ENCODE measurements at regions not wholly inside any gene's neighbourhood (a gene's known extent, or its start where the extent isn't known, plus 50 kb on each side); places are given as distances from the start of the nearest gene placed in this dataset.

- WGBS, 3 donors = 74 to 84% (median 77%) methylated on average over 9 of the region's 9 CpGs
These were observed 290.9 kb downstream of the CDC5L start for GRCh38 chr6:44678252-44678935.

GRCh38 chr6:44679438-44680201, 292.1 kb downstream of the CDC5L start:
- FAIRE-seq (no peak), DNase-seq (no peak)
- 73 to 75% (median 74%) methylated on average over 6 of the region's 6 CpGs for WGBS, 3 donors
- Histone ChIP-seq H3K36me3 (ENCODE audit: control insufficient read depth in 3 of 3, insufficient read depth in 2 of 3, low read depth in 1 of 3, low read length in 3 of 3) (no peaks in the 10 kb centered on the region), H3K9me3 (ENCODE audit: control insufficient read depth in 2 of 2, insufficient read depth in 1 of 2, low read depth in 1 of 2, low read length in 1 of 2) (no peaks in the 10 kb centered on the region), H3K27ac (ENCODE audit: low read depth in 1 of 3, low read length in 2 of 3) (no peak overlapping the region), H3K27me3 (ENCODE audit: control insufficient read depth in 3 of 3, insufficient read depth in 3 of 3, low read length in 3 of 3) (peaks cover 0 to 6% (median 0%) of the 10 kb centered on the region in 3 donors), H3K4me1 (ENCODE audit: control insufficient read depth in 3 of 3, insufficient read depth in 2 of 3, low read depth in 1 of 3, low read length in 2 of 3) (no peaks in the 10 kb centered on the region), H3K4me3 (ENCODE audit: low read depth in 1 of 3, low read length in 3 of 3) (no peak overlapping the region)

More at GRCh38 chr6:44678252-44678935, 290.9 kb downstream of the CDC5L start:
- DNase-seq (no peak), FAIRE-seq (no peak)
- peaks cover 0 to 6% (median 0%) of the 10 kb centered on the region in 3 donors for H3K27me3 ChIP-seq (ENCODE audit: control insufficient read depth in 3 of 3, insufficient read depth in 3 of 3, low read length in 3 of 3)
- H3K9me3 ChIP-seq (ENCODE audit: control insufficient read depth in 2 of 2, insufficient read depth in 1 of 2, low read depth in 1 of 2, low read length in 1 of 2) = no peaks in the 10 kb centered on the region
- no peak overlapping the region for H3K4me3 ChIP-seq (ENCODE audit: low read depth in 1 of 3, low read length in 3 of 3)
- no peaks in the 10 kb centered on the region for H3K4me1 ChIP-seq (ENCODE audit: control insufficient read depth in 3 of 3, insufficient read depth in 2 of 3, low read depth in 1 of 3, low read length in 2 of 3)
- no peaks in the 10 kb centered on the region for H3K36me3 ChIP-seq (ENCODE audit: control insufficient read depth in 3 of 3, insufficient read depth in 2 of 3, low read depth in 1 of 3, low read length in 3 of 3)
- H3K27ac ChIP-seq (ENCODE audit: low read depth in 1 of 3, low read length in 2 of 3) = no peak overlapping the region

GRCh38 chr6:44680202-44680720, 292.8 kb downstream of the CDC5L start:
- H3K4me3 ChIP-seq (ENCODE audit: low read depth in 1 of 3, low read length in 3 of 3) = no peak overlapping the region
- no peaks in the 10 kb centered on the region for H3K36me3 ChIP-seq (ENCODE audit: control insufficient read depth in 3 of 3, insufficient read depth in 2 of 3, low read depth in 1 of 3, low read length in 3 of 3)
- FAIRE-seq (no peak), DNase-seq (no peak)
- H3K27ac ChIP-seq (ENCODE audit: low read depth in 1 of 3, low read length in 2 of 3) = no peak overlapping the region
- H3K4me1 ChIP-seq (ENCODE audit: control insufficient read depth in 3 of 3, insufficient read depth in 2 of 3, low read depth in 1 of 3, low read length in 2 of 3) = no peaks in the 10 kb centered on the region
- H3K27me3 ChIP-seq (ENCODE audit: control insufficient read depth in 3 of 3, insufficient read depth in 3 of 3, low read length in 3 of 3) = peaks cover 0 to 3% (median 0%) of the 10 kb centered on the region in 3 donors
- WGBS, 3 donors = 74 to 84% (median 82%) methylated on average over 4 of the region's 4 CpGs
- no peaks in the 10 kb centered on the region for H3K9me3 ChIP-seq (ENCODE audit: control insufficient read depth in 2 of 2, insufficient read depth in 1 of 2, low read depth in 1 of 2, low read length in 1 of 2)

- H3K27me3 ChIP-seq (ENCODE audit: control insufficient read depth in 3 of 3, insufficient read depth in 3 of 3, low read length in 3 of 3) = peaks cover 0 to 3% (median 0%) of the 10 kb centered on the region in 3 donors
- WGBS, 3 donors = 66 to 75% (median 73%) methylated on average over 10 of the region's 10 CpGs
- FAIRE-seq (no peak), DNase-seq (no peak)
- no peak overlapping the region for H3K27ac ChIP-seq (ENCODE audit: low read depth in 1 of 3, low read length in 2 of 3)
- no peaks in the 10 kb centered on the region for H3K4me1 ChIP-seq (ENCODE audit: control insufficient read depth in 3 of 3, insufficient read depth in 2 of 3, low read depth in 1 of 3, low read length in 2 of 3)
- no peaks in the 10 kb centered on the region for H3K9me3 ChIP-seq (ENCODE audit: control insufficient read depth in 2 of 2, insufficient read depth in 1 of 2, low read depth in 1 of 2, low read length in 1 of 2)
- H3K36me3 ChIP-seq (ENCODE audit: control insufficient read depth in 3 of 3, insufficient read depth in 2 of 3, low read depth in 1 of 3, low read length in 3 of 3) = no peaks in the 10 kb centered on the region
- no peak overlapping the region for H3K4me3 ChIP-seq (ENCODE audit: low read depth in 1 of 3, low read length in 3 of 3)
These were observed 294.3 kb downstream of the CDC5L start for GRCh38 chr6:44681761-44682160.

- Histone ChIP-seq H3K4me1 (ENCODE audit: control insufficient read depth in 3 of 3, insufficient read depth in 2 of 3, low read depth in 1 of 3, low read length in 2 of 3) (no peaks in the 10 kb centered on the region), H3K36me3 (ENCODE audit: control insufficient read depth in 3 of 3, insufficient read depth in 2 of 3, low read depth in 1 of 3, low read length in 3 of 3) (no peaks in the 10 kb centered on the region), H3K4me3 (ENCODE audit: low read depth in 1 of 3, low read length in 3 of 3) (no peak overlapping the region), H3K9me3 (ENCODE audit: control insufficient read depth in 2 of 2, insufficient read depth in 1 of 2, low read depth in 1 of 2, low read length in 1 of 2) (no peaks in the 10 kb centered on the region), H3K27ac (ENCODE audit: low read depth in 1 of 3, low read length in 2 of 3) (no peak overlapping the region), H3K27me3 (ENCODE audit: control insufficient read depth in 3 of 3, insufficient read depth in 3 of 3, low read length in 3 of 3) (peaks cover 0 to 3% (median 0%) of the 10 kb centered on the region in 3 donors)
- FAIRE-seq = no peak
- WGBS, 3 donors = 72 to 78% (median 75%) methylated on average over 6 of the region's 6 CpGs
- DNase-seq = no peak
These were observed 294.8 kb downstream of the CDC5L start for GRCh38 chr6:44682280-44682679.

- Histone ChIP-seq H3K4me1 (ENCODE audit: control insufficient read depth in 3 of 3, insufficient read depth in 2 of 3, low read depth in 1 of 3, low read length in 2 of 3) (no peaks in the 10 kb centered on the region), H3K9me3 (ENCODE audit: control insufficient read depth in 2 of 2, insufficient read depth in 1 of 2, low read depth in 1 of 2, low read length in 1 of 2) (no peaks in the 10 kb centered on the region), H3K4me3 (ENCODE audit: low read depth in 1 of 3, low read length in 3 of 3) (no peak overlapping the region), H3K27me3 (ENCODE audit: control insufficient read depth in 3 of 3, insufficient read depth in 3 of 3, low read length in 3 of 3) (peaks cover 0 to 3% (median 0%) of the 10 kb centered on the region in 3 donors), H3K27ac (ENCODE audit: low read depth in 1 of 3, low read length in 2 of 3) (no peak overlapping the region), H3K36me3 (ENCODE audit: control insufficient read depth in 3 of 3, insufficient read depth in 2 of 3, low read depth in 1 of 3, low read length in 3 of 3) (no peaks in the 10 kb centered on the region)
- DNase-seq = no peak
- 81 to 84% (median 81%) methylated on average over 13 of the region's 13 CpGs for WGBS, 3 donors
- FAIRE-seq = no peak
These were observed 295.7 kb downstream of the CDC5L start for GRCh38 chr6:44682987-44683779.

GRCh38 chr6:44685213-44685612, 297.7 kb downstream of the CDC5L start:
- FAIRE-seq (no peak), DNase-seq (no peak)
- H3K27me3 ChIP-seq (ENCODE audit: control insufficient read depth in 3 of 3, insufficient read depth in 3 of 3, low read length in 3 of 3) = no peaks in the 10 kb centered on the region
- no peaks in the 10 kb centered on the region for H3K4me1 ChIP-seq (ENCODE audit: control insufficient read depth in 3 of 3, insufficient read depth in 2 of 3, low read depth in 1 of 3, low read length in 2 of 3)
- 84 to 90% (median 89%) methylated on average over 2 of the region's 2 CpGs for WGBS, 3 donors
- H3K4me3 ChIP-seq (ENCODE audit: low read depth in 1 of 3, low read length in 3 of 3) = no peak overlapping the region
- H3K9me3 ChIP-seq (ENCODE audit: control insufficient read depth in 2 of 2, insufficient read depth in 1 of 2, low read depth in 1 of 2, low read length in 1 of 2) = no peaks in the 10 kb centered on the region
- no peaks in the 10 kb centered on the region for H3K36me3 ChIP-seq (ENCODE audit: control insufficient read depth in 3 of 3, insufficient read depth in 2 of 3, low read depth in 1 of 3, low read length in 3 of 3)
- no peak overlapping the region for H3K27ac ChIP-seq (ENCODE audit: low read depth in 1 of 3, low read length in 2 of 3)

- H3K36me3 ChIP-seq (ENCODE audit: control insufficient read depth in 3 of 3, insufficient read depth in 2 of 3, low read depth in 1 of 3, low read length in 3 of 3) = no peaks in the 10 kb centered on the region
- H3K4me1 ChIP-seq (ENCODE audit: control insufficient read depth in 3 of 3, insufficient read depth in 2 of 3, low read depth in 1 of 3, low read length in 2 of 3) = no peaks in the 10 kb centered on the region
- no peaks in the 10 kb centered on the region for H3K9me3 ChIP-seq (ENCODE audit: control insufficient read depth in 2 of 2, insufficient read depth in 1 of 2, low read depth in 1 of 2, low read length in 1 of 2)
- H3K27ac ChIP-seq (ENCODE audit: low read depth in 1 of 3, low read length in 2 of 3) = no peak overlapping the region
- no peak overlapping the region for H3K4me3 ChIP-seq (ENCODE audit: low read depth in 1 of 3, low read length in 3 of 3)
- WGBS, 3 donors = 93 to 100% (median 97%) methylated on average over 1 of the region's 1 CpG
- H3K27me3 ChIP-seq (ENCODE audit: control insufficient read depth in 3 of 3, insufficient read depth in 3 of 3, low read length in 3 of 3) = no peaks in the 10 kb centered on the region
- FAIRE-seq (no peak), DNase-seq (no peak)
These were observed 308.6 kb downstream of the CDC5L start for GRCh38 chr6:44696099-44696498.
